ENCODE measurements at regions not wholly inside any gene's neighbourhood (a gene's known extent, or its start where the extent isn't known, plus 50 kb on each side); places are given as distances from the start of the nearest gene placed in this dataset.

DNA sequence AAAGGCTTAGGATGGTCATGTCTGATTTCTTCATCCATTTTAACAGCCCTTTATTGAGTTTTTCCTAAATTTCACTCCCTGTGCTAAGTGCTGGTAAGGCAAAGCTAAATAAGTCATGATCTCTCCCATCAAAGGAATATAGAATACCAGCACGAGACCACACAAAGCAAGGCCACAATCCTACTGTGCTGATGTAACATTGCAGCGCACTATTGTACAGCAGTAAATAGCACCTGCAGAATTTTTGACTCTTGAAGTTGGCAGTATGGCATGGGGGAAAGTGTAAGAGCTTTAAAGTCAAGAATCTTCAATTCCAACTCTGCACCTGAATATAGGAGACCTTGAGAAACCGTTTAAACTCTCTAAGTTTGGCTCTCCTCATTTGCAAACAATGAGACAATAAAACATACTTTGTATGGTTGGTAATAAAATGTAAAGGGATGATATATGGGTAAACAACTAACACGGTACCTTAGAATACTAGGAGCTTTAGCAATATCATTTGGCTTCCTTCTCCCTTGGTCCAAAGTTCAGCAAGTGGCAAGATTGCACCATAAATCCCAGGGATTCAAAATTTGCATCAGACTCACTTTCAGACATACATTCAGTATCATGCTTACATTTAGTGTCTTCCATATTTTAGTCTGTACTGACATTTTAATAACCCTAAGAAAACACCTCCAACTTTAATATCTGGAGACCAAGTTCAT lies 132.9 kb upstream of the PRDX6 start:
- TF ChIP-seq, protein P1, sequence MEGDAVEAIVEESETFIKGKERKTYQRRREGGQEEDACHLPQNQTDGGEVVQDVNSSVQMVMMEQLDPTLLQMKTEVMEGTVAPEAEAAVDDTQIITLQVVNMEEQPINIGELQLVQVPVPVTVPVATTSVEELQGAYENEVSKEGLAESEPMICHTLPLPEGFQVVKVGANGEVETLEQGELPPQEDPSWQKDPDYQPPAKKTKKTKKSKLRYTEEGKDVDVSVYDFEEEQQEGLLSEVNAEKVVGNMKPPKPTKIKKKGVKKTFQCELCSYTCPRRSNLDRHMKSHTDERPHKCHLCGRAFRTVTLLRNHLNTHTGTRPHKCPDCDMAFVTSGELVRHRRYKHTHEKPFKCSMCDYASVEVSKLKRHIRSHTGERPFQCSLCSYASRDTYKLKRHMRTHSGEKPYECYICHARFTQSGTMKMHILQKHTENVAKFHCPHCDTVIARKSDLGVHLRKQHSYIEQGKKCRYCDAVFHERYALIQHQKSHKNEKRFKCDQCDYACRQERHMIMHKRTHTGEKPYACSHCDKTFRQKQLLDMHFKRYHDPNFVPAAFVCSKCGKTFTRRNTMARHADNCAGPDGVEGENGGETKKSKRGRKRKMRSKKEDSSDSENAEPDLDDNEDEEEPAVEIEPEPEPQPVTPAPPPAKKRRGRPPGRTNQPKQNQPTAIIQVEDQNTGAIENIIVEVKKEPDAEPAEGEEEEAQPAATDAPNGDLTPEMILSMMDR (IDR thresholded peaks at IDR 0.05), result no peak
- no peak for TF ChIP-seq POLR2A (IDR thresholded peaks at IDR 0.05)

Measured in heart left ventricle (tissue), 13 donors.